ENCODE measurements at regions not wholly inside any gene's neighbourhood (a gene's known extent, or its start where the extent isn't known, plus 50 kb on each side); places are given as distances from the start of the nearest gene placed in this dataset.

DNA sequence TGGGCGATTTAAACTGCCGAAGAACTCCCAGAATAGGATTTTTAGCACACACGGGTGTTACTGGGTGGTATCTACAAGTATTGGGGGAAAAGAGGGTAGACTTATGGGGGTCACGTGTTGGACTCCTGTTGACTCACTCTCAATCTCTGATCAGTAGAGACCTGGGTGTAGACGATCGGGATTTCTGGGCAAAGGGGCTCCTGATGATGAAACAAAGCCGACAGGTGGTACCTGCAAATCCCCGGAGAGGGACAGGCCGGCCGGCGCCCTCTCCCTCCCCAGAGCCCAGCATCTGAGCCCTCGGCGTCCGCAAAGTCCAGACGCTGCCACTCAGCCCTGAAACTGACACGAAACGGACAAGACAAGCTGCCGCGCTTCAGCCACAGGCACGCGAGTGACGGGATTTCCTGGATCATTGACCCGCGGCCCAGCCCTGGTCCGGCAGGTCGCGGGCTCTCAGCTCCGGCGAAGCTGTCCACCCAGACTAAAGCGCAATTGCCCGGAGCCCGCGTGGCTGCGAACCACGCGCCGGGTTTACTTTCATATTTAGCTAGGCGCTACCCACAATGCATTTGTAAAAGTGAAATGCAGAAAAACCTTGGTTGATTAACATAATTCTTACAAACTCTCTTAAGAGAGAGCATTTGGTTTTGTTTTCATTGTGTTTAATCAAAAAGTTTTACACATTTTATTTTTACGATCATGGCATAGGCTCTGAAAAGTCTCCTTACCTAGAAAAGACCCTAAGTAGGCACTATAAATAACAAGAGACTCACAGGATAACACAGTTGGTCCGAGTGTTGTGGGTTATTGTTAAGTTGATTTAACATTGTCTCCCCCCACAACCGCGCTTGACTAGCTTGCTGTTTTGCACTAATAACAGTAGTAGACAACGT, 56.9 kb upstream of the EZH2 start:
- no peak for TF ChIP-seq CTCF (IDR thresholded peaks at IDR 0.05; ENCODE audit: low read length)
- no peak for TF ChIP-seq EZH2 (IDR thresholded peaks at IDR 0.05; ENCODE audit: borderline replicate concordance, low read length)
- peaks cover 4% of the 10 kb centered on the region for H3F3A ChIP-seq (ENCODE audit: insufficient read depth, low read length)
- H3K36me3 ChIP-seq (ENCODE audit: insufficient read depth, low read length), result no peaks in the 10 kb centered on the region
- peak overlapping the region; percentile 84 for H3K9ac ChIP-seq (ENCODE audit: low read length)
- H3K27ac ChIP-seq (ENCODE audit: low read depth, low read length, poor library complexity, severe bottlenecking), result peak overlapping the region; percentile 63
- peak overlapping the region; percentile 77 for H3K4me3 ChIP-seq (ENCODE audit: low read depth, low read length, poor library complexity, severe bottlenecking)
- peaks cover 18% of the 10 kb centered on the region for H3K4me1 ChIP-seq (ENCODE audit: insufficient read depth, low read length, severe bottlenecking)
- H4K20me1 ChIP-seq (ENCODE audit: insufficient read depth, low read length), result no peaks in the 10 kb centered on the region
- 0 out of 2 replicates have a peak, but pooled peaks cover 3% of the 10 kb centered on the region for H3K9me3 ChIP-seq (ENCODE audit: low read length)
- H3K9me2 ChIP-seq (ENCODE audit: low read depth, low read length), result no peaks in the 10 kb centered on the region
- peak overlapping the region; percentile 77 for H3K4me2 ChIP-seq (ENCODE audit: low read length)
- no peaks in the 10 kb centered on the region for H3K27me3 ChIP-seq (ENCODE audit: insufficient read depth, low read length)
- H3K79me2 ChIP-seq (ENCODE audit: insufficient read depth, low read length), result no peaks in the 10 kb centered on the region
- peak overlapping the region; percentile 46 for H2AFZ ChIP-seq (ENCODE audit: low read length)

DNA sequence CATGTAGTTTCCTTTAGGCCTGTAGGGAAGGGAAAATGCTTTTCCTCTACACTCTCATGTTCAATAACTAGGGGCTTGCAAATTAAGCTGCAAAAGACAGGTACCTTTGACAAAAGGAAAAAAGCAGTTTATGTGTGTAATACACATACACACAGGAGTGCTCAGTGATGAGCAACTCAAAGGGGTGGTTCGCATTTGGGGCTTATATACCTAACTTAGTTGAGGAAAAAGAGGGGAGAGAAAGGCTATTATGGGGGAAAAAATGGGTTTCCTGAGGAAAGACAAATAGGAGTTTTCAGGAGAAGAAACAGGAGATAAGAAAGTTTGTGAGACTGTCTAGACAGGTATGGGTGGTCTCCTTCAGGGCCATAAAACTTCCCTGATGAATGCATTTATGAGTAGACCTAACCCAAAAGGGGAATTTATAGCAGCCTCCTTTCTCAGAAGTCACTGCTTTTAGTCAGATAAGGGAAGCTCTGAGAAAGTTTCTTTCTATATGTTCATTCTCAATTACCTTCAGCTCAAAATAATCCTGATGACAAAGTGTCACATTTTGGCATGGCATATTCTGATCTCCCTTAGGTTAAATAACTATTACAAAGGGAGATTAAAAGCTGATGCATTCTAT, 55.2 kb upstream of the EZH2 start:
- no peak for TF ChIP-seq CTCF (IDR thresholded peaks at IDR 0.05; ENCODE audit: low read length)
- no peak for TF ChIP-seq EZH2 (IDR thresholded peaks at IDR 0.05; ENCODE audit: borderline replicate concordance, low read length)

GRCh38 chr7:148935451-148935850, 51.4 kb upstream of the EZH2 start:
- H3K4me3 ChIP-seq (ENCODE audit: low read depth, low read length, poor library complexity, severe bottlenecking), result no peak overlapping the region
- H3K9me3 ChIP-seq (ENCODE audit: low read length), result no peaks in the 10 kb centered on the region
- H3K4me2 ChIP-seq (ENCODE audit: low read length), result no peak overlapping the region
- no peaks in the 10 kb centered on the region for H3K36me3 ChIP-seq (ENCODE audit: insufficient read depth, low read length)
- no peaks in the 10 kb centered on the region for H3K9me2 ChIP-seq (ENCODE audit: low read depth, low read length)
- H3K9ac ChIP-seq (ENCODE audit: low read length), result no peak overlapping the region
- H3F3A ChIP-seq (ENCODE audit: insufficient read depth, low read length), result no peaks in the 10 kb centered on the region
- H3K4me1 ChIP-seq (ENCODE audit: insufficient read depth, low read length, severe bottlenecking), result peaks cover 8% of the 10 kb centered on the region
- no peak overlapping the region for H3K27ac ChIP-seq (ENCODE audit: low read depth, low read length, poor library complexity, severe bottlenecking)
- H3K79me2 ChIP-seq (ENCODE audit: insufficient read depth, low read length), result no peaks in the 10 kb centered on the region
- no peaks in the 10 kb centered on the region for H4K20me1 ChIP-seq (ENCODE audit: insufficient read depth, low read length)
- H3K27me3 ChIP-seq (ENCODE audit: insufficient read depth, low read length), result no peaks in the 10 kb centered on the region
- no peak overlapping the region for H2AFZ ChIP-seq (ENCODE audit: low read length)
- TF ChIP-seq EZH2 (IDR thresholded peaks at IDR 0.05; ENCODE audit: borderline replicate concordance, low read length) (no peak), CTCF (IDR thresholded peaks at IDR 0.05; ENCODE audit: low read length) (no peak)

More for the DNA sequence above, 55.2 kb upstream of the EZH2 start:
- no peak overlapping the region for H2AFZ ChIP-seq (ENCODE audit: low read length)
- H3K9me2 ChIP-seq (ENCODE audit: low read depth, low read length), result no peaks in the 10 kb centered on the region
- no peak overlapping the region; the same call in 1 of the 2 replicates for H3K9ac ChIP-seq (ENCODE audit: low read length)
- H3F3A ChIP-seq (ENCODE audit: insufficient read depth, low read length), result peaks cover 4% of the 10 kb centered on the region
- H3K4me1 ChIP-seq (ENCODE audit: insufficient read depth, low read length, severe bottlenecking), result peaks cover 18% of the 10 kb centered on the region
- H3K9me3 ChIP-seq (ENCODE audit: low read length), result no peaks in the 10 kb centered on the region
- H3K27ac ChIP-seq (ENCODE audit: low read depth, low read length, poor library complexity, severe bottlenecking), result no peak overlapping the region
- no peaks in the 10 kb centered on the region for H3K27me3 ChIP-seq (ENCODE audit: insufficient read depth, low read length)
- H3K36me3 ChIP-seq (ENCODE audit: insufficient read depth, low read length), result no peaks in the 10 kb centered on the region
- H3K4me2 ChIP-seq (ENCODE audit: low read length), result peak overlapping the region; percentile 7; the same call in 1 of the 2 replicates
- H4K20me1 ChIP-seq (ENCODE audit: insufficient read depth, low read length), result no peaks in the 10 kb centered on the region
- H3K79me2 ChIP-seq (ENCODE audit: insufficient read depth, low read length), result no peaks in the 10 kb centered on the region
- H3K4me3 ChIP-seq (ENCODE audit: low read depth, low read length, poor library complexity, severe bottlenecking), result no peak overlapping the region

Measured in OCI-LY1 (cell line).